RCC 7860 (cell line): ENCODE measurements at regions not wholly inside any gene's neighbourhood (a gene's known extent, or its start where the extent isn't known, plus 50 kb on each side); places are given as distances from the start of the nearest gene placed in this dataset.
"Not testable (repeated sequence)": the region's sequence is repeated elsewhere in the genome, so short reads cannot be mapped to it uniquely, and the experiment has no call there.

Source experiments
- DNase-seq: peaks from one replicate; pipeline ENCODE4 v3.0.0-alpha.2; 2015; ENCODE audit warnings: low spot score
- FAIRE-seq: peaks from 2 replicates; lab custom pipeline; 2012; peaks lifted over from hg19 to GRCh38; lab: Jason Lieb, UNC

DNA sequence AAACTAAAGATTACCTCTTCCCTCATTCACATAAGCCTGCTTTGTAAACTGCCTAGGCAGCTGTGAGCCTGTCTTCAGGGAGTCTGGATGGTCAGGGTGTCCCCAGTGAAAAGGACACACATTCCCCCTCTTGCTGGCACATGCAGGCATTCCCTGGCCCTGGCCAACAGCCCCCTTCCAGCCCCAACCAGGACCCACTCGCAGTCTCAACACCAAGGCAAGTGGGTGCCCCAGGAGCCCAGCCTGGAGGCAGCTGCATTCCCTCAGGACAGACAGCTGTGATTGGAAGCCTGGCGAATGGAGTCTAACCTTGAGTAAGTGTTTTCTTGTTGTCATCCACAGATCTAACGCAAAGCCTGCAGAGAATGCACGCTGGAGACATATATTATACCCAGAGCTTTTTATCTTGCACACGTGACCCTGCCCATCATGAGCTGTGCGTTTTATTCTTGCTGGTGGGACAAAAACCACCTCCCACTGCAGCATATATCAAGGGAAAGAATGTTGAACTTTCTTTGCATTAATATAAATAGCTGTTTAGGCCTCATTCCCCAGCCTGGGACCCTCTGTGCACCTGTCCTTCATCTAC, 95.0 kb upstream of the LHX1 start:
- FAIRE-seq, result no peak
- DNase-seq, result no peak

DNA sequence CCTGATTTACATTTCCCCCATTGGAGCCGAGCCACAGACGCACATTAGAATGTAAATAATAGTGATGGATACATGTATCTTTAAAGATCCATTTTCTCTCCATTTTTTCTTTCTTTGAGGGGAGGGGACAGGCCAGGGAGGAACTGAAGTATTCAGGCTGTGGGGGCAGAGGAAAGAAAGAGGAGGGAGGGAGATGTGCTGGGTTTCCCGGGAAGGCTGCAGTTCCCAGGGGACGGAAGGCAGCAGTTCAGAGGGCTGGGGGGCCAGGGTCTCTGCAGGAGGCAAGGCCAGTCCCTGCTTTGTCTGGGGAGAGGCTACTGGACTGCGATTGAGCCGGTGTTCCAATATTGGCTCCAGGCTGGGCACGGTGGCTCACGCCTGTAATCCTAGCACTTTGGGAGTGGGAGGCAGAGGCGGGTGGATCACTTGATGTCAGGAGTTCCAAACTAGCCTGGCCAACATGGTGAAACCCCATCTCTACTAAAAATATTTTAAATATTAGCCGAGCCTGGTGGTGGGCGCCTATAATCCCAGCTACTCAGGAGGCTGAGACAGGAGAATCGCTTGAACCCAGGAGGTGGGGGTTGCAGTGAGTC, 94.2 kb upstream of the LHX1 start:
- FAIRE-seq (no peak), DNase-seq (no peak)

DNA sequence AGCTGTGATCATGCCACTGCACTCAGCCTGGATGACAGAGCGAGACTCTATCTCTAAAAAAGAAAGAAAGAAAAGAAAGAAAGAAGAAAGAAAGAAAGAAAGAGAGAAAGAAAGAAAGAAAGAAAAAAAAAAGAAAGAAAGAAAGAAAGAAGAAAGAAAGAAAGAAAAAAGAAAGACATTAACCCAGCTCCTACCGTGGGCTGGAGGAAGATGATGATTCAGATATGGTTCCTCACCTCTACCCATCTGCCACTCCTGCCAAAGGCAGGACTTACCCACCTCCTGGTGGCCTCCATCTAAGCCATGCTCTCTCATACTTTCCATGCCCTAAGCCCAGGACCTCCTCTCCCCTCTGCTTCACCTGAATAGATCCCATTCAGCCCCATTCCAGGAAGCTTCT, 93.3 kb upstream of the LHX1 start:
- DNase-seq, result no peak
- FAIRE-seq, result no peak

DNA sequence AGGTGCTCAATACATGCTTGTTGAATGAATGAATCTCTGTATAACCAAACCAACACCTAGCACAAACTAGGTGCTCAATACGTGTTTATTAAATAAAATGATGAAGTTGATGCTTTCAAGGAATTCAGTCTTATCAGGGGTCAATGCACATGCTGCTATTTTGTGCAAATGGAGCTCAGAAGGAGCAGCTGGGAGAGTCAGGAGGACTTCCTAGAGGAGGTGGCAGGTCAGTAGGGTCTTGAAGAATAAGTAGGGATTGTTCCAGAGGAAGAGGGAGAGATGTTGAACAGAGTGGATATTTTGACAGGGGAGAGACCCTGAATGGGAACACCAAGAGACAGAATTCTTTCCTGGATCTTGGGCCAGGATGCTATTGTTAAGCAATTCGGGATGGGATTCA, 92.7 kb upstream of the LHX1 start:
- FAIRE-seq (no peak), DNase-seq (no peak)

DNA sequence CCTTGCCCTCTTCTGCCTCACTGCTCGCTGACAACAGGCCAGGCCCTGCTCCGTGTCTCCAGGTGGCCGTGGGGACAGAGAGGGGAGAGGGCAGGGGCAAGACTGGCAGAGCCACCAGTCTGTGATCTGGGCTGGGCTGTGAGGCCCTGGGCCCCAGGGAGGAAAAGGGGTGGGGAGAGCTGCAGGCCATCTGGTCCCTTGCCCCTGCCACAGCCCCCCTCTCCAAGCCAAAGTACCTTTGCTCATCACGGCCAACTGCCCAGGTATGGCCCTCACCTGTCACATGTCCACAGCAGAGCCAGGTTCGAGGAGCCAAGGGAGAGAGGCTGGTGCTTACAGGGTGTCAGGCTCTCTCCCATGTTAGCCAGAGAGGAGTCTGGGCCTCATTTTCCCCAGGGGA, 91.4 kb upstream of the LHX1 start:
- DNase-seq (no peak), FAIRE-seq (no peak)

DNA sequence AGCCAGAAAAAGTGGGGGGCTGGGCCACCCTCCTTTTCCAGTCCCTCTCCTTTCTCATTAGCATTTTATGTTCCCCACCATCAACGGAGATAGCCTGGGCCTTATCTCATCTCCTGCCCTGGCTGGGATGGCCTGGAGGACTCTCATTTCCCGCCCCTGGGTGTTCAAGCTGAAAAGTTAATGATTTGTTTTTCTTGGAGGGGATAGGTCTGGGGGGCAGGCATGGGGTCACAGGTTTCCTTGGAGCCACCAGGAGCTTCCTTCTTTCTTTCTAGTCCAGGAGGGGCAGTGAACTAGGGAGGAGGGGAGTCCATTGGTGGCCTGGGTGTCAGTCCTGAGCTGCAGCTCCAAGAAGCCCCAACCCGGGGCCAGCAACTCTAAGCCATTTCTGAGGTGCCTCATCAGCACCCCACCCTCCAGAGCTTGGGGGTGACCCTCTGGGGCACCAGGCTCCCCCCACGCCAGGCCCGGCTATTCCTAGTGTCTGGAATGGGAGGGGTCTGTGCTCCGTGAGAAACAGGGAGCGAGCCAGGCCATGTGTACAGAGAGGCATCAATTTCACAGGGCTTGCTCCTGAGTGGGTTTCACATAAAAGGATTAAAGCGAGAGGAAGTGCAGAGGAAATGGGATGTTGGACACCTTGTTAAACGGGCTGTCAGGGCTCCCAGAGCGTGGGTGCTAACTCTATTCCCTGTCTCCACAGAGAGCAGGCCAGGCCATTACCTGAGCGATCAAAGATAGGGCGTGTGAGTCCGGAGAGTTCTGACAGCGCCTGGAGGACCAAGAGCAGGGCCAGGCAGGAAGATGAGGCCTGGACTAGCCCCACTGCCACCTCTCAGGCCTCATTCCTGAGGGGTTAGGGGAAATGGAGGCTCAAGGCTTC, 90.6 kb upstream of the LHX1 start:
- FAIRE-seq, result no peak

DNA sequence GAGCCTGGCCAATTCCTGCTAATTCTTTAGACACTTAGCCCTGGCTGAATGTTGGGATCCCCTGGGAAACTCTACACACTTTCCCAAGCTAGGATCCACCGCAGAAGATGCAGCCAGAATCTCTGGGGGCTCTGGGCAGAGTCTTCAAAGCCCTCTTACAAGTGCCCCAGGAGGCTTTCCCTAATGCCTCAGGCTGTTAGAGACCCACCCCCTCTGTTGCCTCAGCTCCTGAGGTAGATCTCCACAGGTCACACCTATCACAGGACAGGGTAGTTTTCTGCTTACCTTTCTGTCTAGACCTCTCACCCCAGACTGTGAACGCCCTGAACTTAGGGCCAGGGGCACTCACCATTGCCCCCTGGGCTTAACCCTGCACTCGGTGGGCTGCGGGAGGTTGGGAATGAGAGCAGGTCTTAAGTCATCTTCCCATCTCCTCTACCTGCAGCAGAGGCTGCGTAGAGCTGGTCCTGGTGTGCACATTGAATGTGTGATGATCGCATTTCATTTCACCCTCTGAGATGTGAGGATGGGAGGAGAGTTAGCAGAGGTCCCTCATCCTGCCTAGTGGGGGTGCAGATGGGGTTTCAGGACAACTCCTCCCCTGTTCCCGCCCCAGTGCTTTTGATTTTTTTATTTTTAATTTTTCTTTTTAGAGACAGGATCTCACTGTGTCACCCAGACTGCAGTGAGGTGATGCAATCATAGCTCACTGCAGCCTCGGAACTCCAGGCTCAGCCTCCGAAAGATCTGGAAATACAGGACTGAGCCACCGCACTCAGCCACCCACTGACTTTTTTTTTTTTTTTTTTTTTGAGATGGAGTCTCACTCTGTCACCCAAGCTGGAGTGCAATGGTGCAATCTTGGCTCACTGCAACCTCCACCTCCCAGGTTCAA, 89.0 kb upstream of the LHX1 start:
- FAIRE-seq, result no peak
- DNase-seq, result no peak

More for the DNA sequence above, 90.6 kb upstream of the LHX1 start:
- DNase-seq, result no peak

DNA sequence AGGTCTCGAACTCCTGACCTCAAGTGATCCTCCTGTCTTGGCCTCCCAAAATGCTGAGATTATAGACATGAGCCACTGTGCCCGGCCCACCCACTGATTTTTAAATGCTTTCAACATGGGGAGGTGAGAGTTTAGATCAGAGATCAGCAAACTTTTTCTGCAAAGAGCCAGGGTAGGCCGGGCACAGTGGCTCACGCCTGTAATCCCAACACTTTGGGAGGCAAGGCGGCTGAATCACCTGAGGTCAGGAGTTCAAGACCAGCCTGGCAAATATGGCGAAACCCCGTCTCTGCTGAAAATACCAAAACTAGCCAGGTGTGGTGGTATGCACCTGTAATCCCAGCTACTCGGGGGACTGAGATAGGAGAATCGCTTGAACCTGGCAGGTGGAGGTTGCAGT, 88.3 kb upstream of the LHX1 start:
- not testable (repeated sequence) for FAIRE-seq

DNA sequence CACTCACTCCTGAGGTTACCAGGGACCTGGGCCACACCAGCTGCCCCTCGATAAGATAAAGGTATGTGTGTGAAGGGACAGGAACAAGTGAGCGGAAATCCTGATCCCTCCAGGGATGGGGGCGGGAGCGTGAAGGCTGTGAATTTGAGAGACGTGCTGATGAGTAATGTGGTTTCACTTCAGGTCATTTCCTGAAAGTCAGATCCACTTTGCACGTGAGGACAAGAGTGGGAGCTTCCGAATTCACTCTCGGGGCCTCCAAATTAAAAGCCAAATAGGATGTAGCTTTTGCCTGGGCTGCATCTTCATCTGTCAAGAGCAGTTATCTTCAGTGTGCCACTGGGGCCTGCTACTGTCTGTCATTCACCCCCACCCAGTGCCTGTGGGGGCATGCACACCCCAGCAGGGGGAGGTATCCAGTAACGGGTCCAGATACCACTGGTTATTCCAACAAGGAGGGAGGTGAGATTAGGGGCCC, 87.4 kb upstream of the LHX1 start:
- FAIRE-seq (no peak), DNase-seq (peak; percentile 64)

More for the DNA sequence above, 88.3 kb upstream of the LHX1 start:
- DNase-seq, result not testable (repeated sequence)

DNA sequence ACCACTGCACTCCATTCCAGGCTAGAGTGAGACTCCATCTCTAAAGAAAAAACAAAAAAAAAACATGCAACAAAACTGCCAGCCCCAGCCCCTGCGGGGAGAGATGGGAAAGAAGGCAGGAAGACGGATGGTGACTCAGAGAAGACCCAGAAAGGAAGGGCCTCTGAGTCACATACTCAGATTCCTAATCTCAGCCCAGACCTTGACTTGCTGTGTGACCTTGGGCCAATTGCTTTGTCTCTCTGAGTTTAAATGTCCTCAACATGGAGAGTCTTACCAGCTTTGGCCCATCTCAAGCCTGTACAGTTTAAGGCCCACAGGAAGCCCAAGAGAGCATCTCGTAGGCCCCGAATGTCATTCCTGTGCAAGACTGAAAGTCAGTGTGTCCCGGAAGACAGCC, 86.5 kb upstream of the LHX1 start:
- FAIRE-seq, result no peak
- peak; percentile 71 for DNase-seq

DNA sequence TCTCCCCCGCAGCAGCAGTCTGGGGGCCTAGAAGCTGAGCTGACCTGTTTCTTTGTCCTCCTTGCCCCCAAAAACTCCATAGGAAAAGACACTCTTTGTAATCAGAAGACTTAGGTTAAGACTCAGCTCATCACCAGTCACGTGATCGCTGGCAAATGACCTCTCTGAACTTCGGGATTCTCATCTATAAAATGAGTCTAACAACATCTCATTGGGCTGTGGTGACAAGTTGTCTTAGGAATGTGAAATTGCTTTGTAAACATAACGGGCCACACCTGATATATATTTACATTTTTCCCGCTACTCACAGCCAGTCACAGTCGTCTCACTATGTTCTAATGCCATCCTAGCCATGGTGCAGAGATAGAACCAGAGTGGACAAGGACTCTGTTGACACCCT, 86.0 kb upstream of the LHX1 start:
- peak; percentile 70 for DNase-seq

DNA sequence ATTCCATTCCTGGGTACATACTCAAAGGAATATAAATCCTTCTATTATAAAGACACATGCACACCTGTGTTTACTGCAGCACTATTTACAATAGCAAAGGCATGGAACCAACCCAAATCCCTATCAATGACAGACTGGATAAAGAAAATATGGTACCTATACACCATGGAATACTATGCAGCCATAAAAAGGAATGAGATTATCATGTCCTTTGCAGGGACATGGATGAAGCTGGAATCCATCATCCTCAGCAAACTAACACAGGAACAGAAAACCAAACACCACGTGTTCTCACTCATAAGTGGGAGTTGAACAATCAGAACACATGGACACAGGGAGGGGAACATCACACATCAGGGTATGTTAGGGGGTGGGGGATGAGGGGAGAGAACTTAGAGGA, 84.8 kb upstream of the LHX1 start:
- FAIRE-seq, result not testable (repeated sequence)

More for the DNA sequence above, 86.0 kb upstream of the LHX1 start:
- FAIRE-seq, result no peak

DNA sequence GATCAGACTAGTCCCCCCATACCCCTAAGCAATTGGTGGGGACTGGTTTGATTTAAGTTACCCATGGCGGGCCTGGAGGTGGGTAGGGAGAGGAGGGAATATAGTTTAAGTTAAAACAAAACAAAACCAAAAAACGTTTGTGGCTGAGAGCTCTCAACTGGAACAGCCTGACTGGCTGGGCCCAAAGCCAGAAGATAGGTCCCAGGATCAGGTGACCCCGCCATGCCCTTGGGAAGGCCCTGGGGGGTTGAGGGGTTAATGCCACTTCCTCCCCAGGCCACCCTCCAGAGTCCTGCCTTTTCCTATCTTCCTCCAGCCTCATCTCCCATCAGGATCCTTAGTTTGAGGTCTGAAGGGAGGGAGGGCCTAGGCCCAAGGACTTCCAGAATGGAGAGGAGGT, 82.3 kb upstream of the LHX1 start:
- peak; percentile 55 for DNase-seq
- no peak for FAIRE-seq

More for the DNA sequence above, 84.8 kb upstream of the LHX1 start:
- DNase-seq, result not testable (repeated sequence)

DNA sequence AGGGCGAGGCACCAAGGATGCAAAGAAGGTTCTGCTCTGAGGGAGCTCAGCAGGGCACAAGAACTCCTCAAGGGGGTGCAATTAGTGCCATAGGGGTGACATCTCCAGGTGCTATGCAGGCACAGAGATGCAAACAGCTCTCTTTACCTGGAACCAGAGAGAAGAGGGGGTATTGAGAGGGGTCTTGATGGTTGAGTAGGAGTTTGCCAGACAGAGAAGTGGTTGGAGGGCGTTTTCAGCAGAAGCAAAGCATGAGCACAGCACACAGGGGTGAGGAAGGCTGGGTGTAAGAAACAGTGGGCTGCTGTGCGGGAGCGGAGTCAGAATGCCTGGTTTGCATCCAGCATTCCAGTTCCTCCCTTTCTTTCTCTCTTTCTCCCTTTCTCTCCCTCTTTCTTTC, 81.8 kb upstream of the LHX1 start:
- FAIRE-seq, result no peak
- no peak for DNase-seq

DNA sequence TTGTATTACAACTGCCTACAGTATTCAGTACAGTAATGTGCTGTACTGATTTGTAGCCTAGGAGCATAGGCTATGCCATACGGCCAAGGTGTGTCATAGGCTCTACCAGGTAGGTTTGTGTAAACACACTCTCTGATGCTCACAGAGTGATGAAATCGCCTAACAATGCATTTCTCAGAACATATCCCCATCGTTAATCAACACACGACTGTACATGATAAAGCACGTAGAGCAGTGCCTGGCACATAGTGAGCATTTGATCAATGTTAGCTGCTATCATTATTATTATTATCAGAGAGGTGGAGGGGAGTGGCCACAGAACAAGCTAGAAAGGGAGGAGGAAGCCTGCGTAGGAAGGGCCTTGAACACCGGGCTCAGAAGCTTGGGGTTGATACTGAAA, 81.1 kb upstream of the LHX1 start:
- DNase-seq, result no peak
- FAIRE-seq, result no peak

DNA sequence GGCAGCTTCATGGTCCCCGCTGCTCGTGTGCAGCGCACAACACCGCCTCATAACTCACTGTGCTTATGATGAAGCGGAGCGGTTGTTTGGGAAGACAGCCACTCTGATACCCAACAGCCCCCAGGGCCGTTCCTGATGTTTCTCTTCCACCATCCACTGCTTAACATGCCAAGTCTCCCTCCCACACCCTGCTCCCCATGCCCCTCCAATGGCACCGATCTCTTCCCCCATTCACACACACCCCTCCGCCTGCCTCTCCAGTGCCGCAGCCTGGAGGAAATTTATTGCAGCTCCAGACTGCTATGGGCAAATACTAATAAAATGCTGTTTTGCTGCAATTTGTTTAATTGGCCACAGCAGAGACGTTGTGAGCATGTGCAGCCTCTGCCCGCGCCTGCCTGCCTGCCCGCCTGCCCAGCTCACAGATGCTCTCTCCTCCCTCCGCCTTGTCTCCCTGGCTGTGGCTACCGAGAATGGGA, 80.3 kb upstream of the LHX1 start:
- no peak for FAIRE-seq

DNA sequence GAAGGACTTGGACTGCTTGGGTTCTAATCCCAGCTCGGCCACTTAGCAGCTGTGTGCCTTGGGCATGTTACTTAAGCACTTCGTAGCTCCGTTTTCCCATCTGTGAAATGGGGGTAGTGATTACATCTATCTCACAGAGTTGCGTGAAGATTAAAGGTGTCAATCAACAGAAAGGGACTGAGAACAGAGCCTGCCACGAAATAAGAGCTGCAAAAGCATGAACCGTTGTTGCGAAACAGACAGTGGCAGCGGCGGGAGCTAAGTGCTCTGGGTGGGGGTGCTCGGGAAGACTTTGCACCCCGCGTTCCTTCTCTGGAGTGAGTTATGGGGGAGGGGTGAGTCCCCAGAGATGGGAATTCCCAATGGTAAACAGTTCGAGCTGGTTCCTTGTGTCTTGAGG, 79.6 kb upstream of the LHX1 start:
- DNase-seq (no peak), FAIRE-seq (no peak)

More for the DNA sequence above, 80.3 kb upstream of the LHX1 start:
- DNase-seq, result no peak

DNA sequence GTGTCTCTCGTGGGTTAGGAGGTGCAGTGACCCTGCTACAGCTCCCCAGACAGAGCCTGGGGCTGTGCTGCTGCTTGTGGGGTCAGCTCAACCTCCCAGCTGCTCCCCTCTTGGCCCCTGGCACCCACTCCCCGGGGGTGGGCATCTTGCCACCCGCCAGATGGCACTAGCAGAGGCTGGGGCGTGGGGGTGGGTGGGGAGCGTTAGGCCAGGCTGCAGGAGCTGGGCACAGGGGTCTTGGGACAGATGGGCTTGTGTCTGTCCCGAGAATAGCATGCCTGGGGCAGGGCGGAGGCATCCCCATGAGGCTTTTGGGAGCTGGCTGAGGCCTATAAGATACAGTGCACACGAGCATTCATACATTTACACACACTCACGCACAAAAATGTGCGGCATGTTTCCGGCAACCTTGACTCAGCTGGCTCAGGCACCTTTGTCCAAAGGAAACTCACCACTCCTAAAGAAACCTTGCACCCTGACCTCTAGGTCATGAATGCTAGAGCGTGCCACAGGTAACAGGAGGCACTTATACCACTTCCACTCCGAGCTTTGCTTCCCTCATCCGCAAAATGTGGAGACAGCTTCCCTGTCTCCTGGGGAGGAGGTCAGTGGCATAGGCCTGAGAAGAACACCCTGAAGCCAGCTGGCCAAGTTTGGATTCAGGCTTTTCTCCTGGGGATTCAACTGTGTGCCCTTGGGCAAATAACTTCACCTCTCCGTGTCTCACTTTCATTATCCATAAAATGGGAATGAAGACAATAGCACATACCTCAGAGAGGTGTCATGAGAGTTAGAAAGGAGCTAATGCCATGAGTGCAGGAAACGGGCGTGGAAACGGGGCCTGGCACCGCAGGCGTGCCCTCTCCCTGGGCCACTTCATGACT, 78.9 kb upstream of the LHX1 start:
- no peak for FAIRE-seq
- DNase-seq, result no peak

DNA sequence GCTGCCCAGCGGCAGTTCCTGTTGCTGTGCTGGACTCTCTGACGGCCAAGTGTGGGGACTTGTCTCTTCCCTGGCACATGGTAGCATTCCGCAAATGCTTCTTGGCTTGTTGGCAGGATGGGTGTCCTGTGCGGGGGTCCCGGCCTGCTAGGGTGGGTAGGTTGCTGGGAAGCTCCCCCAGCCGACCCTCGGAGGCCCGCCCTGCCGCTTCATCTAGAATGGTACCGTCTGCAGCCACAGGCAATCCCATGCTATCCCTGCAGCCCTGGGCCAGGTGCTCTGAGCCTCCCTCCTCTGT, 78.3 kb upstream of the LHX1 start:
- no peak for DNase-seq
- FAIRE-seq, result no peak

DNA sequence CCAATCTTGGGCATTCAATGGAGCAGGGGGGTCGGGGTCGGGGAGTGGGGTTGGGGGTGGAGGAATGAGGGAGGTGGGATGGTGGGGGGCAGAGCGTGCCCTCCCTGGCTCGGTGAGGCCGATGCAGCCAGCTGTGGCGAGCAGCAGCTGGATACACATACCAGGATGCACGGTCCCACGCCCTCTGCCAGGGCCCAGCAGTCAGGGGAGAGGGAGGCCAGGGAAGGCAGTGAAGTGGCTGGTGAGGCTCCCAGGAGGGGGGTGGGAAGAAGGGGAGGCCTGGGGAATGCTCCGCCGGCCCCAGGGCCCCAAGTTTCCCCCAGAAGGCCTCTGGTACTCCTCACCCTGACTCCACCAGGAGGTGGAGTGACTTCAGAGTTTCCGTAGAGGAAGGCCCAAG, 77.6 kb upstream of the LHX1 start:
- FAIRE-seq, result no peak
- DNase-seq, result no peak
